Neural cell (in vitro differentiated cells): ENCODE measurements at regions not wholly inside any gene's neighbourhood (a gene's known extent, or its start where the extent isn't known, plus 50 kb on each side); places are given as distances from the start of the nearest gene placed in this dataset.

ENCODE experiments used
- H2AFZ ChIP-seq: fragments of 200-600, 300-800 bp; sonication (generic), shearing (Covaris generic); 2 replicates; pipeline ENCODE4 v1.6.0; 2014; ENCODE audit warnings: low read depth, mild to moderate bottlenecking, antibody characterized with exemption, low read length, moderate library complexity
- H3F3A ChIP-seq: fragments of 200-600 bp; shearing (Covaris generic); 2 replicates; pipeline ENCODE4 v1.6.1; 2016; ENCODE audit warnings: mild to moderate bottlenecking, moderate library complexity, mixed read lengths, antibody characterized with exemption, low read length; ENCODE audit not compliant: insufficient read depth, poor library complexity, severe bottlenecking
- H3K27ac ChIP-seq: fragments of 200-600, 300-800 bp; sonication (generic), shearing (Covaris generic); 2 replicates; pipeline ENCODE4 v1.5.1; 2014; ENCODE audit warnings: mild to moderate bottlenecking, low read length, moderate library complexity
- H3K27me3 ChIP-seq: fragments of 300-800, 200-600 bp; sonication (generic), shearing (Covaris generic); 2 replicates; pipeline ENCODE4 v1.6.0; 2014; ENCODE audit warnings: mild to moderate bottlenecking, low read depth, low read length, moderate library complexity; ENCODE audit not compliant: insufficient read depth
- H3K36me3 ChIP-seq: fragments of 300-800, 200-600 bp; sonication (generic), shearing (Covaris generic); 2 replicates; pipeline ENCODE4 v1.5.1; 2014; ENCODE audit warnings: mild to moderate bottlenecking, antibody characterized with exemption, low read length, moderate library complexity; ENCODE audit not compliant: insufficient read depth
- H3K4me2 ChIP-seq: fragments of 300-800, 200-600 bp; sonication (generic), shearing (Covaris generic); 2 replicates; pipeline ENCODE4 v1.6.0; 2014; ENCODE audit warnings: mild to moderate bottlenecking, low read length
- H3K4me3 ChIP-seq: fragments of 300-800, 200-600 bp; sonication (generic), shearing (Covaris generic); 2 replicates; pipeline ENCODE4 v1.5.1; 2014; ENCODE audit warnings: mild to moderate bottlenecking, low read length, moderate library complexity
- H3K79me2 ChIP-seq: fragments of 200-600 bp; shearing (Covaris generic); replicated peaks from 2 replicates; pipeline ENCODE4 v1.6.0; 2014; ENCODE audit warnings: mild to moderate bottlenecking, low read length, moderate library complexity; ENCODE audit not compliant: insufficient read depth
- H3K9ac ChIP-seq: fragments of 300-800, 200-600 bp; sonication (generic), shearing (Covaris generic); 2 replicates; pipeline ENCODE4 v1.6.1; 2016; ENCODE audit warnings: mild to moderate bottlenecking, low read length, mixed read lengths
- H3K9me2 ChIP-seq: fragments of 200-600 bp; shearing (Covaris generic); 2 replicates; pipeline ENCODE4 v1.6.1; 2016; ENCODE audit warnings: mild to moderate bottlenecking, low read length, mixed read lengths; ENCODE audit not compliant: insufficient read depth
- H3K9me3 ChIP-seq: fragments of 200-600, 300-800 bp; sonication (generic), shearing (Covaris generic); 2 replicates; pipeline ENCODE4 v1.6.1; 2016; ENCODE audit warnings: mild to moderate bottlenecking, mixed run types, low read length, moderate library complexity, mixed read lengths
- H4K20me1 ChIP-seq: fragments of 200-600 bp; shearing (Covaris generic); 2 replicates; pipeline ENCODE4 v1.6.1; 2016; ENCODE audit warnings: mild to moderate bottlenecking, mixed run types; ENCODE audit not compliant: insufficient read depth
- CTCF ChIP-seq: fragments of 450-650 bp; IDR thresholded peaks from 2 replicates; pipeline ENCODE4 v1.5.1; 2014; ENCODE audit warnings: antibody characterized with exemption, mild to moderate bottlenecking, moderate library complexity; ENCODE audit not compliant: poor library complexity, severe bottlenecking
- EP300 ChIP-seq: fragments of 450-650 bp; conservative IDR thresholded peaks from 2 replicates; pipeline ENCODE4 v1.6.1; 2014; ENCODE audit warnings: antibody characterized with exemption, mild to moderate bottlenecking, moderate library complexity; ENCODE audit not compliant: poor library complexity, severe bottlenecking
- EZH2 ChIP-seq: fragments of 200-600, 300-800 bp; shearing (Covaris generic), sonication (generic); IDR thresholded peaks from 2 replicates; pipeline ENCODE4 v1.6.1; 2014; ENCODE audit warnings: antibody characterized with exemption, low read length, borderline replicate concordance, mild to moderate bottlenecking; ENCODE audit not compliant: insufficient read depth, poor library complexity, severe bottlenecking
- MXI1 ChIP-seq: fragments of 450-650 bp; conservative IDR thresholded peaks from 2 replicates; pipeline ENCODE4 v1.6.1; 2014; ENCODE audit warnings: antibody characterized with exemption, mild to moderate bottlenecking; ENCODE audit not compliant: poor library complexity, severe bottlenecking
- POLR2AphosphoS5 ChIP-seq: IDR thresholded peaks from 2 replicates; pipeline ENCODE4 v1.6.1; 2012
- RAD21 ChIP-seq: fragments of 450-650 bp; conservative IDR thresholded peaks from 2 replicates; pipeline ENCODE4 v1.6.1; 2014; ENCODE audit warnings: antibody characterized with exemption, mild to moderate bottlenecking, moderate library complexity
- REST ChIP-seq: IDR thresholded peaks from 2 replicates; pipeline ENCODE4 v1.6.1; 2012; ENCODE audit warnings: borderline replicate concordance
- SMC3 ChIP-seq: fragments of 450-650 bp; conservative IDR thresholded peaks from 2 replicates; pipeline ENCODE4 v1.6.1; 2014; ENCODE audit warnings: antibody characterized with exemption, mild to moderate bottlenecking, moderate library complexity; ENCODE audit not compliant: poor library complexity
- TAF1 ChIP-seq: IDR thresholded peaks from 2 replicates; pipeline ENCODE4 v1.6.1; 2012; ENCODE audit warnings: low read depth

GRCh38 chr6:98747273-98747672 lies 87.1 kb upstream of the POU3F2 start:
- TF ChIP-seq POLR2AphosphoS5, result no peak
- TF ChIP-seq EP300, result no peak
- no peak for TF ChIP-seq RAD21
- TF ChIP-seq SMC3, result no peak
- no peak for TF ChIP-seq TAF1
- TF ChIP-seq CTCF, result no peak
- no peak for TF ChIP-seq MXI1
- no peak for TF ChIP-seq EZH2
- TF ChIP-seq REST, result no peak
- Histone ChIP-seq H3K4me3 (no peak overlapping the region), H3K9me3 (no peaks in the 10 kb centered on the region), H3K27me3 (no peaks in the 10 kb centered on the region), H2AFZ (no peak overlapping the region), H3K9me2 (no peaks in the 10 kb centered on the region), H3K79me2 (no peaks in the 10 kb centered on the region), H4K20me1 (no peaks in the 10 kb centered on the region), H3F3A (no peaks in the 10 kb centered on the region), H3K4me2 (no peak overlapping the region), H3K27ac (no peak overlapping the region), H3K36me3 (no peaks in the 10 kb centered on the region), H3K9ac (no peak overlapping the region)

GRCh38 chr6:98747960-98748359 lies 86.4 kb upstream of the POU3F2 start:
- Histone ChIP-seq H3K27ac (no peak overlapping the region), H3K79me2 (no peaks in the 10 kb centered on the region), H3K9ac (no peak overlapping the region), H3K27me3 (no peaks in the 10 kb centered on the region), H3K9me3 (no peaks in the 10 kb centered on the region), H3F3A (no peaks in the 10 kb centered on the region), H3K9me2 (no peaks in the 10 kb centered on the region), H3K36me3 (no peaks in the 10 kb centered on the region), H2AFZ (no peak overlapping the region), H3K4me2 (no peak overlapping the region), H3K4me3 (no peak overlapping the region), H4K20me1 (no peaks in the 10 kb centered on the region)
- TF ChIP-seq TAF1 (no peak), REST (no peak), POLR2AphosphoS5 (no peak), MXI1 (no peak), RAD21 (no peak), CTCF (no peak), EP300 (no peak), SMC3 (no peak), EZH2 (no peak)
